ENCODE measurements at regions not wholly inside any gene's neighbourhood (a gene's known extent, or its start where the extent isn't known, plus 50 kb on each side); places are given as distances from the start of the nearest gene placed in this dataset.

DNA sequence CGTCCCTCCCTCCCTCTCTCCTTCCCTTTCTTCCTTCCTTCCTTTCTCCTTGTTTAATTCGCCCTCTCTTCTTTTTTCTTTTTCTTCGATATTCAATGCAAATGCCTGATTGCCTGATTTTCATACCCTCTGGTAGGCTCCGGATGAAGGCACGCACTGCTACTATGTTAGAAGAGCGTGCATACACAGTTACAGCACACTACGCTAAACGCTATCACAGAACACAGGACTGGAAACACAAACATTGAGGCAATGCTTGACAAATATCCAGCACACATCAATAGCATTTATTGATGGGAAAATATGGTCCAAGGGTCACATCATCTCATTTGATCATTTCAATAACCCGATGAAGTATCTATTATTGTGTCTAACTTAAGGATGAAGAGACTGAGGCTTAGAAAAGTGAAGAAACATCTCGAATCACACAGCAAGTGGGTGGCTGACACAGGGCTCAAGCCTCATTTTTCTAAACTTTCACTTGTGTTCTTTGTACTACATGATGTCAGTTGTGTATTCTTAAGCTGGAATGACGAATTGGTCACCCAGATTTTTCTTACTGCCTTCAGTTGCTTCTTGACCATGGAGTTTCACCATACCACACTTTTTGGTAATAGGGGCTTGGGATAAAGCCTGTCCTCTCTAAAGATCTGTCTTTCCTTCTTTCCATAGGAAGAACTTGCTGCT lies 101.8 kb downstream of the TRIB2 start:
- TF ChIP-seq, protein P1, sequence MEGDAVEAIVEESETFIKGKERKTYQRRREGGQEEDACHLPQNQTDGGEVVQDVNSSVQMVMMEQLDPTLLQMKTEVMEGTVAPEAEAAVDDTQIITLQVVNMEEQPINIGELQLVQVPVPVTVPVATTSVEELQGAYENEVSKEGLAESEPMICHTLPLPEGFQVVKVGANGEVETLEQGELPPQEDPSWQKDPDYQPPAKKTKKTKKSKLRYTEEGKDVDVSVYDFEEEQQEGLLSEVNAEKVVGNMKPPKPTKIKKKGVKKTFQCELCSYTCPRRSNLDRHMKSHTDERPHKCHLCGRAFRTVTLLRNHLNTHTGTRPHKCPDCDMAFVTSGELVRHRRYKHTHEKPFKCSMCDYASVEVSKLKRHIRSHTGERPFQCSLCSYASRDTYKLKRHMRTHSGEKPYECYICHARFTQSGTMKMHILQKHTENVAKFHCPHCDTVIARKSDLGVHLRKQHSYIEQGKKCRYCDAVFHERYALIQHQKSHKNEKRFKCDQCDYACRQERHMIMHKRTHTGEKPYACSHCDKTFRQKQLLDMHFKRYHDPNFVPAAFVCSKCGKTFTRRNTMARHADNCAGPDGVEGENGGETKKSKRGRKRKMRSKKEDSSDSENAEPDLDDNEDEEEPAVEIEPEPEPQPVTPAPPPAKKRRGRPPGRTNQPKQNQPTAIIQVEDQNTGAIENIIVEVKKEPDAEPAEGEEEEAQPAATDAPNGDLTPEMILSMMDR (IDR thresholded peaks at IDR 0.05; ENCODE audit: low read depth, low read length, poor library complexity, severe bottlenecking), result no peak
- no peak for TF ChIP-seq EZH2phosphoT487 (IDR thresholded peaks at IDR 0.05; ENCODE audit: borderline replicate concordance, low read length)

Data from DOHH2 (cell line).